ENCODE measurements at regions not wholly inside any gene's neighbourhood (a gene's known extent, or its start where the extent isn't known, plus 50 kb on each side); places are given as distances from the start of the nearest gene placed in this dataset.

- Mint-ChIP-seq H3K9me3 (no peaks in the 10 kb centered on the region), H3K36me3 (no peaks in the 10 kb centered on the region), H3K4me1 (no peaks in the 10 kb centered on the region), H3K27ac (no peak overlapping the region), H3K27me3 (ENCODE audit: insufficient read depth, low read depth) (no peaks in the 10 kb centered on the region), H3K4me3 (no peak overlapping the region)
- no peak overlapping the region for H2AFZ ChIP-seq (replicated peaks)
- H3K4me2 ChIP-seq, result no peak overlapping the region
- H3K4me3 ChIP-seq, result no peak overlapping the region
- H3K36me3 ChIP-seq, result no peaks in the 10 kb centered on the region
- H3K27me3 ChIP-seq, result no peaks in the 10 kb centered on the region
- no peak overlapping the region for H3K9ac ChIP-seq
- no peaks in the 10 kb centered on the region for H4K20me1 ChIP-seq (ENCODE audit: low read depth)
- no peaks in the 10 kb centered on the region for H3F3A ChIP-seq (ENCODE audit: low read depth)
- H3K27ac ChIP-seq, result no peak overlapping the region
- H3K79me2 ChIP-seq (ENCODE audit: low read depth), result no peaks in the 10 kb centered on the region
- H3K4me1 ChIP-seq, result no peaks in the 10 kb centered on the region
- no peak for TF ChIP-seq EZH2 (IDR thresholded peaks at IDR 0.05)
- no peak for TF ChIP-seq CTCF (IDR thresholded peaks at IDR 0.05)
- TF ChIP-seq EZH2phosphoT487 (IDR thresholded peaks at IDR 0.05), result no peak
- H3K9me3 ChIP-seq (ENCODE audit: low read depth), result no peaks in the 10 kb centered on the region
- DNase-seq (ENCODE audit: low spot score), result no peak
These were observed 1004.4 kb upstream of the CDH2 start for GRCh38 chr18:29181151-29181901.

- Histone ChIP-seq H3K4me2 (no peak overlapping the region), H3K9me3 (ENCODE audit: low read depth) (no peaks in the 10 kb centered on the region), H3K9ac (no peak overlapping the region), H3K36me3 (no peaks in the 10 kb centered on the region), H3K79me2 (ENCODE audit: low read depth) (no peaks in the 10 kb centered on the region), H3F3A (ENCODE audit: low read depth) (no peaks in the 10 kb centered on the region), H4K20me1 (ENCODE audit: low read depth) (no peaks in the 10 kb centered on the region), H2AFZ (replicated peaks) (no peak overlapping the region), H3K27ac (no peak overlapping the region), H3K4me1 (no peaks in the 10 kb centered on the region), H3K4me3 (no peak overlapping the region), H3K27me3 (no peaks in the 10 kb centered on the region)
- no peak overlapping the region for H3K4me3 Mint-ChIP-seq
- TF ChIP-seq EZH2phosphoT487 (IDR thresholded peaks at IDR 0.05) (no peak), CTCF (IDR thresholded peaks at IDR 0.05) (no peak), EZH2 (IDR thresholded peaks at IDR 0.05) (no peak)
- no peak for DNase-seq (ENCODE audit: low spot score)
- H3K9me3 Mint-ChIP-seq, result no peaks in the 10 kb centered on the region
- no peak overlapping the region for H3K27ac Mint-ChIP-seq
- H3K27me3 Mint-ChIP-seq (ENCODE audit: insufficient read depth, low read depth), result no peaks in the 10 kb centered on the region
- H3K36me3 Mint-ChIP-seq, result no peaks in the 10 kb centered on the region
- no peaks in the 10 kb centered on the region for H3K4me1 Mint-ChIP-seq
These were observed 999.8 kb upstream of the CDH2 start for GRCh38 chr18:29176681-29177080.

- H3K9ac ChIP-seq, result no peak overlapping the region
- Mint-ChIP-seq H3K4me3 (no peak overlapping the region), H3K27me3 (ENCODE audit: insufficient read depth, low read depth) (no peaks in the 10 kb centered on the region), H3K36me3 (no peaks in the 10 kb centered on the region), H3K4me1 (no peaks in the 10 kb centered on the region), H3K9me3 (no peaks in the 10 kb centered on the region), H3K27ac (no peak overlapping the region)
- TF ChIP-seq CTCF (IDR thresholded peaks at IDR 0.05), result no peak
- no peak for TF ChIP-seq EZH2phosphoT487 (IDR thresholded peaks at IDR 0.05)
- no peak for TF ChIP-seq EZH2 (IDR thresholded peaks at IDR 0.05)
- no peak overlapping the region for H3K4me3 ChIP-seq
- H3K36me3 ChIP-seq, result no peaks in the 10 kb centered on the region
- no peak for DNase-seq (ENCODE audit: low spot score)
- no peaks in the 10 kb centered on the region for H3K27me3 ChIP-seq
- no peaks in the 10 kb centered on the region for H4K20me1 ChIP-seq (ENCODE audit: low read depth)
- no peak overlapping the region for H3K27ac ChIP-seq
- H3K4me1 ChIP-seq, result no peaks in the 10 kb centered on the region
- H3K9me3 ChIP-seq (ENCODE audit: low read depth), result no peaks in the 10 kb centered on the region
- H3F3A ChIP-seq (ENCODE audit: low read depth), result no peaks in the 10 kb centered on the region
- H3K79me2 ChIP-seq (ENCODE audit: low read depth), result no peaks in the 10 kb centered on the region
- peak overlapping the region; percentile 9 for H2AFZ ChIP-seq (replicated peaks)
- no peak overlapping the region for H3K4me2 ChIP-seq
These were observed 998.0 kb upstream of the CDH2 start for GRCh38 chr18:29174891-29175290.
